GM21723 (cell line): ENCODE measurements at regions not wholly inside any gene's neighbourhood (a gene's known extent, or its start where the extent isn't known, plus 50 kb on each side); places are given as distances from the start of the nearest gene placed in this dataset.

ENCODE experiments used
- ATAC-seq: cut with Tn5 transposase; IDR thresholded peaks from one replicate; pipeline ENCODE4 v1.9.1; 2021; ENCODE audit warnings: mild to moderate bottlenecking, moderate library complexity; ENCODE audit not compliant: unreplicated experiment

- no peak for ATAC-seq
Observed at GRCh38 chr6:109315341-109316110, 66.7 kb downstream of the CD164 start.

GRCh38 chr6:109314313-109314712, 68.0 kb downstream of the CD164 start:
- ATAC-seq = no peak

GRCh38 chr6:109313139-109313538, 69.1 kb downstream of the CD164 start:
- ATAC-seq = no peak

GRCh38 chr6:109311471-109311870, 70.8 kb downstream of the CD164 start:
- ATAC-seq = no peak

GRCh38 chr6:109309917-109310316, 72.3 kb downstream of the CD164 start:
- ATAC-seq = no peak

- no peak for ATAC-seq
Observed at GRCh38 chr6:109308018-109308492, 74.2 kb downstream of the CD164 start.

GRCh38 chr6:109306733-109307132, 75.5 kb downstream of the CD164 start:
- ATAC-seq = no peak

GRCh38 chr6:109305028-109305427, 77.2 kb downstream of the CD164 start:
- no peak for ATAC-seq

GRCh38 chr6:109304284-109305015, 77.8 kb downstream of the CD164 start:
- peak; percentile 71 for ATAC-seq

- no peak for ATAC-seq
Observed at GRCh38 chr6:109303640-109304283, 78.5 kb downstream of the CD164 start.

GRCh38 chr6:109303164-109303563, 79.1 kb downstream of the CD164 start:
- ATAC-seq = no peak

GRCh38 chr6:109302176-109302575, 80.1 kb downstream of the CD164 start:
- ATAC-seq = no peak

- ATAC-seq = no peak
Observed at GRCh38 chr6:109301418-109301817, 80.8 kb downstream of the CD164 start.

GRCh38 chr6:109300874-109301273, 81.4 kb downstream of the CD164 start:
- no peak for ATAC-seq

GRCh38 chr6:109299776-109300564, 82.3 kb downstream of the CD164 start:
- ATAC-seq = no peak

- ATAC-seq = no peak
Observed at GRCh38 chr6:109299265-109299607, 83.0 kb downstream of the CD164 start.

GRCh38 chr6:109298605-109299264, 83.5 kb downstream of the CD164 start:
- ATAC-seq = no peak

- no peak for ATAC-seq
Observed at GRCh38 chr6:109297406-109298110, 84.7 kb downstream of the CD164 start.

- ATAC-seq = no peak
Observed at GRCh38 chr6:109296971-109297372, 85.3 kb downstream of the CD164 start.

- no peak for ATAC-seq
Observed at GRCh38 chr6:109296452-109296851, 85.8 kb downstream of the CD164 start.
